IMR-90 (cell line): ENCODE measurements at regions not wholly inside any gene's neighbourhood (a gene's known extent, or its start where the extent isn't known, plus 50 kb on each side); places are given as distances from the start of the nearest gene placed in this dataset.

ENCODE experiments used
- ATAC-seq: fragments of 200-7000 bp; cut with Tn5 transposase; 2 replicates; pipeline ENCODE4 v1.9.1; 2020; ENCODE audit warnings: low read depth, mild to moderate bottlenecking, moderate library complexity
- BruUV-seq: library from RNA; stranded (reverse); fragments of 400-500 nt; replicated peaks from 2 replicates; lab custom pipeline; 2021; lab: Mats Ljungman, UMichigan
- CTCF ChIA-PET: fragments of 300-600 bp; formaldehyde crosslinking; extraction: SDS; loops from one replicate; lab custom pipeline; 2021; ENCODE audit warnings: antibody characterized with exemption; lab: Yijun Ruan, JAX
- POLR2A ChIA-PET: fragments of 300-600 bp; sonication (Branson Sonifier 250); formaldehyde crosslinking; loops from one replicate; lab custom pipeline; 2022; ENCODE audit warnings: antibody characterized with exemption; ENCODE audit not compliant: unreplicated experiment; lab: Charles Lee
- DNase-seq: peaks from one replicate; pipeline ENCODE4 v3.0.0; 2013
- H2AFZ ChIP-seq: replicated peaks from 2 replicates; pipeline ENCODE3; 2013; ENCODE audit warnings: low read length, mild to moderate bottlenecking; ENCODE audit not compliant: poor library complexity
- H2AK5ac ChIP-seq: 2 replicates; pipeline ENCODE4 v1.6.1; 2013; ENCODE audit warnings: low read depth, low read length, inconsistent platforms
- H2AK9ac ChIP-seq: replicated peaks from 2 replicates; pipeline ENCODE3; 2013; ENCODE audit warnings: mild to moderate bottlenecking, low read depth, low read length, moderate library complexity; ENCODE audit not compliant: poor library complexity
- H2BK120ac ChIP-seq: 2 replicates; pipeline ENCODE4 v1.6.1; 2013; ENCODE audit warnings: low read depth, low read length, inconsistent platforms
- H2BK15ac ChIP-seq: 3 replicates; pipeline ENCODE4 v1.6.1; 2013; ENCODE audit warnings: low read depth, low read length, inconsistent platforms
- H2BK20ac ChIP-seq: 2 replicates; pipeline ENCODE4 v1.6.1; 2013; ENCODE audit warnings: low read depth, mild to moderate bottlenecking, inconsistent platforms, low read length, moderate library complexity
- H2BK5ac ChIP-seq: 2 replicates; pipeline ENCODE4 v1.6.1; 2013; ENCODE audit warnings: mild to moderate bottlenecking, low read depth, low read length, inconsistent platforms; ENCODE audit not compliant: poor library complexity, severe bottlenecking
- H3K14ac ChIP-seq: replicated peaks from 2 replicates; pipeline ENCODE4 v1.6.1; 2013; ENCODE audit warnings: low read depth, low read length, inconsistent platforms
- H3K18ac ChIP-seq: 2 replicates; pipeline ENCODE4 v1.6.1; 2013; ENCODE audit warnings: low read depth, low read length, control low read depth
- H3K23ac ChIP-seq: 2 replicates; pipeline ENCODE4 v1.6.1; 2013; ENCODE audit warnings: low read depth, low read length, inconsistent platforms
- H3K27ac ChIP-seq: 2 replicates; pipeline ENCODE4 v1.5.1; 2013; ENCODE audit warnings: mild to moderate bottlenecking, control low read depth, low read length; ENCODE audit not compliant: insufficient read depth
- H3K27me3 ChIP-seq: 2 replicates; pipeline ENCODE4 v1.6.1; 2013; ENCODE audit warnings: low read length; ENCODE audit not compliant: control insufficient read depth, insufficient read depth
- H3K36me3 ChIP-seq: 2 replicates; pipeline ENCODE4 v1.6.1; 2013; ENCODE audit warnings: low read length, mixed read lengths; ENCODE audit not compliant: control insufficient read depth, insufficient read depth
- H3K4ac ChIP-seq: 2 replicates; pipeline ENCODE4 v1.6.1; 2013; ENCODE audit warnings: low read depth, low read length, inconsistent platforms
- H3K4me1 ChIP-seq: 2 replicates; pipeline ENCODE4 v1.6.1; 2013; ENCODE audit warnings: low read length, mixed read lengths; ENCODE audit not compliant: control insufficient read depth, insufficient read depth
- H3K4me2 ChIP-seq: 2 replicates; pipeline ENCODE4 v1.6.1; 2013; ENCODE audit warnings: low read depth, mild to moderate bottlenecking, control low read depth, low read length, moderate library complexity
- H3K4me3 ChIP-seq: 2 replicates; pipeline ENCODE4 v1.5.1; 2013; ENCODE audit warnings: low read depth, mild to moderate bottlenecking, control low read depth, low read length, moderate library complexity; ENCODE audit not compliant: insufficient read depth
- H3K56ac ChIP-seq: 2 replicates; pipeline ENCODE4 v1.6.1; 2013; ENCODE audit warnings: low read length, inconsistent platforms; ENCODE audit not compliant: insufficient read depth; ENCODE audit errors: extremely low read depth
- H3K79me1 ChIP-seq, 2 experiments: 2 replicates each; pipeline ENCODE4 v1.6.1; 2013; ENCODE audit warnings: low read length in 2 of 2, inconsistent platforms in 1 of 2, low read depth in 1 of 2
- H3K9ac ChIP-seq: 2 replicates; pipeline ENCODE4 v1.6.1; 2013; ENCODE audit warnings: low read depth, low read length, control low read depth
- H3K9me1 ChIP-seq: 2 replicates; pipeline ENCODE4 v1.6.1; 2013; ENCODE audit warnings: low read length, inconsistent platforms; ENCODE audit not compliant: insufficient read depth
- H3K9me3 ChIP-seq: 2 replicates; pipeline ENCODE4 v1.6.1; 2013; ENCODE audit warnings: low read length; ENCODE audit not compliant: control insufficient read depth, insufficient read depth
- H4K20me1 ChIP-seq: 2 replicates; pipeline ENCODE4 v1.6.1; 2013; ENCODE audit warnings: low read length, inconsistent platforms; ENCODE audit not compliant: insufficient read depth
- H4K5ac ChIP-seq: 2 replicates; pipeline ENCODE4 v1.6.1; 2013; ENCODE audit warnings: mild to moderate bottlenecking, low read depth, low read length, control low read depth
- H4K8ac ChIP-seq, 2 experiments: 2 replicates each; pipeline ENCODE4 v1.6.1; 2013; ENCODE audit warnings: low read depth in 2 of 2, low read length in 2 of 2, control low read depth in 1 of 2, inconsistent platforms in 1 of 2
- H4K91ac ChIP-seq: 2 replicates; pipeline ENCODE4 v1.6.1; 2013; ENCODE audit warnings: low read depth, low read length, inconsistent platforms; ENCODE audit not compliant: insufficient read depth
- RCOR1 ChIP-seq: IDR thresholded peaks from 2 replicates; pipeline ENCODE4 v1.6.1; 2012; ENCODE audit warnings: mild to moderate bottlenecking, low read length, improper control_type of control experiment; ENCODE audit not compliant: insufficient replicate concordance
- SMC3 ChIP-seq: fragments of 150-350 bp; IDR thresholded peaks from 2 replicates; pipeline ENCODE4 v1.6.1; 2016; ENCODE audit warnings: low read depth, mild to moderate bottlenecking, antibody characterized with exemption, low read length, moderate library complexity
- WGBS, 2 experiments: methylation state at CpG; one replicate each; pipeline versions ENCODE4 v1.1.5 to v1.1.7; 2013; ENCODE audit warnings: missing lambda C conversion rate in 2 of 2; ENCODE audit not compliant: insufficient read length in 1 of 2; ENCODE audit errors: extremely low coverage in 2 of 2; 5-methylcytosine and 5-hydroxymethylcytosine counted together
- dilution Hi-C: fragments of 300-500 bp; cut with HindIII; formaldehyde crosslinking; loops from one replicate; pipeline ENCODE4 v1.14.3; 2018; ENCODE audit warnings: low sequenced_read_pairs; ENCODE audit not compliant: unreplicated experiment
- in situ Hi-C: fragments of 300-500 bp; cut with MboI; formaldehyde crosslinking; loops from 3 replicates; pipeline ENCODE4 v1.14.3; 2019; ENCODE audit warnings: low sequenced_read_pairs, inconsistent platforms, mixed read lengths
- intact Hi-C: fragments of 100-400 bp; cut with micrococcal nuclease; formaldehyde crosslinking; loops from 2 replicates; pipeline ENCODE4 v1.10.0; 2022

DNA sequence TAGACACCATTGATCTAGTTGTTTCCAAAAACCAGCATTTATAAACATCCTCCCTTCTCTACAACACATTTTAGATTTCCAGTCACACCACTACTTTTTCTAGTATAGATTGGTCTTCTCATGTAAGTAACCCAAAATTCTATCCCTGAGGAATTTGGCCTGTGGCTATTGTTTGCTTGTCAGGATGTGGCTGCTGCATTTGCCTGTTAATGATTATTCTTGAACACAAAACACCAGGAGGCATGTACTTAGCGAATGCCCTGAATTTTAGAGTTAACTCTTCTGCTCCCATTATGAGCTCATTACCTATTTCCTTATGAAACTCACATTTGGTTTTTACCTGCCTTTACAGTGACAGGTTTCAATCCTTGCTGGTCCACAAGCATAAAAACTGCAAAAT is 102.0 kb upstream of the FSTL5 start:
- H3K18ac ChIP-seq, result no peak overlapping the region
- H3K9me1 ChIP-seq, result no peaks in the 10 kb centered on the region
- H3K9me3 ChIP-seq, result peaks cover 5% of the 10 kb centered on the region
- DNase-seq (no peak), ATAC-seq (no peak)
- no peak overlapping the region for H3K56ac ChIP-seq
- dilution Hi-C loops (no loop called here), intact Hi-C loops (no loop called here), in situ Hi-C loops (no loop called here)
- H3K27ac ChIP-seq, result no peak overlapping the region
- H3K79me1 ChIP-seq, result no peaks in the 10 kb centered on the region
- H2BK5ac ChIP-seq, result no peak overlapping the region
- no peak overlapping the region for H3K4me3 ChIP-seq
- TF ChIP-seq SMC3 (no peak), RCOR1 (no peak)
- H3K14ac ChIP-seq, result no peak overlapping the region
- H4K20me1 ChIP-seq, result no peaks in the 10 kb centered on the region
- no peak overlapping the region for H2AFZ ChIP-seq
- H4K91ac ChIP-seq, result no peak overlapping the region
- no peaks in the 10 kb centered on the region for H3K27me3 ChIP-seq
- CTCF ChIA-PET, result no interaction called here
- no TSS peak for BruUV-seq
- no peak overlapping the region for H3K23ac ChIP-seq
- WGBS, 2 experiments, result no CpG with 5 or more reads among the region's 1 CpG
- no peak overlapping the region for H2AK5ac ChIP-seq
- no peak overlapping the region for H3K4me2 ChIP-seq
- H3K9ac ChIP-seq, result no peak overlapping the region
- no peak overlapping the region for H2BK20ac ChIP-seq
- POLR2A ChIA-PET, result no interaction called here
- no peaks in the 10 kb centered on the region for H3K4me1 ChIP-seq
- H4K5ac ChIP-seq, result no peak overlapping the region
- H4K8ac ChIP-seq, result no peak overlapping the region
- H2BK15ac ChIP-seq, result no peak overlapping the region
- no peak overlapping the region for H2BK120ac ChIP-seq
- H2AK9ac ChIP-seq, result no peak overlapping the region
- H3K4ac ChIP-seq, result no peak overlapping the region
- H3K36me3 ChIP-seq, result no peaks in the 10 kb centered on the region
